Kidney epithelial cell (primary cell): ENCODE measurements at regions not wholly inside any gene's neighbourhood (a gene's known extent, or its start where the extent isn't known, plus 50 kb on each side); places are given as distances from the start of the nearest gene placed in this dataset.

Source experiments
- DNase-seq: peaks from one replicate; pipeline ENCODE4 v3.0.0-alpha.2; 2010; ENCODE audit warnings: low read depth
- H3K27me3 ChIP-seq: 2 replicates; pipeline ENCODE4 v1.6.0; 2011; ENCODE audit warnings: low read length; ENCODE audit not compliant: control insufficient read depth, insufficient read depth
- H3K36me3 ChIP-seq: 2 replicates; pipeline ENCODE4 v1.5.1; 2011; ENCODE audit warnings: low read length; ENCODE audit not compliant: control insufficient read depth, insufficient read depth
- H3K4me3 ChIP-seq: 2 replicates; pipeline ENCODE4 v1.5.1; 2011; ENCODE audit warnings: low read depth, mild to moderate bottlenecking, control low read depth, low read length
- CTCF ChIP-seq: IDR thresholded peaks from 2 replicates; pipeline ENCODE4 v1.5.1; 2011; ENCODE audit warnings: mild to moderate bottlenecking, moderate library complexity, low read length, control low read depth, inconsistent platforms; ENCODE audit not compliant: insufficient read depth, poor library complexity, severe bottlenecking

GRCh38 chr3:148075771-148076716 is 621.7 kb upstream of the AGTR1 start:
- Histone ChIP-seq H3K36me3 (no peaks in the 10 kb centered on the region), H3K4me3 (no peak overlapping the region), H3K27me3 (peaks cover 3% of the 10 kb centered on the region)
- peak; percentile 21 for DNase-seq
- TF ChIP-seq CTCF: peak; percentile 80

DNA sequence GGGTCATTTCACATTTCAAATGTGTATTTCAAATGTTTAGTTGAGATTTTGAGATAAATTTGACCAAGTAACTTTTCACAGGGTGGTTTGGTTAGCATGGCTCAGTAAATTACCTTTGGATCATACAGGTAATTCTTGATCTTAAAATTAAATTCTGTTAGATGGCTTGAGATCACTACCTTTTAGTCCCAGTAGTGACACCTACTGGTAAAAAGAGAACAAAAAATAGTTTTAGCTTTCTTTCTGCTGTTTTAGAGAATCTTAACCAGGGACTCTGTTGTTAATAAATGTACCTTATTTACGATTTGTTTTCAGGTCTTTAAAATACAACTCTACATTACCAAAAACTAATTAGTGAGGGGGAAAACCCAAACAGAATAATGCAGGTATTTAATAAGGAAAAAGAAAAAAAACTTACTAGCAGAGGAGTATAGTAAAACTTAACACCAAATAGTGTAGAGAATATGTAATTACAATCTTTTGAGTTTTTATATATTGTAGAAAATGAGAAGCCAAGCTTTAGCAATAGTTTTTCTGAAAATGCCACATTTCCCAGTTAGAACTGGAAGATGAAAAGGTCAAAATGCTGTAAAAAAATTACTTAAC is 620.3 kb upstream of the AGTR1 start:
- Histone ChIP-seq H3K27me3 (peaks cover 3% of the 10 kb centered on the region), H3K4me3 (no peak overlapping the region), H3K36me3 (no peaks in the 10 kb centered on the region)
- peak; percentile 56 for TF ChIP-seq CTCF
- no peak for DNase-seq

DNA sequence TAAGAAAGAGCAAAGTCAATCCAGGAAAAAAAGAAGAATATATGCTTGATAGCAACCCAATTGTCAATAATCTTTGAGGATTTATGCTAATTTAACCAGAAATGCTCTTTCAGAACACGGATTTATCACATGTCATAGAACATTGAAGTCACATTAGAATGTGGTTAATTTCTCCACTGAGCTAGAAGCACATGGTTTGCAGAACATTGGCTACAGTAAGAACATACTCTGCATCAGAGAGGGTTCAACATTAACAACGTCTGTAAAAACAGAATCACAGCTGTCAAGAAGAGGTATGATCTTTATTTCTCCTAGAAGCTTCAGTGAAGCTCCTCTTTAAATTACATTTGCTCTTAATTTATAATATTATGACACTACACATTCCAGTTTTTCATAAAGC is 619.7 kb upstream of the AGTR1 start:
- H3K27me3 ChIP-seq: peaks cover 3% of the 10 kb centered on the region

DNA sequence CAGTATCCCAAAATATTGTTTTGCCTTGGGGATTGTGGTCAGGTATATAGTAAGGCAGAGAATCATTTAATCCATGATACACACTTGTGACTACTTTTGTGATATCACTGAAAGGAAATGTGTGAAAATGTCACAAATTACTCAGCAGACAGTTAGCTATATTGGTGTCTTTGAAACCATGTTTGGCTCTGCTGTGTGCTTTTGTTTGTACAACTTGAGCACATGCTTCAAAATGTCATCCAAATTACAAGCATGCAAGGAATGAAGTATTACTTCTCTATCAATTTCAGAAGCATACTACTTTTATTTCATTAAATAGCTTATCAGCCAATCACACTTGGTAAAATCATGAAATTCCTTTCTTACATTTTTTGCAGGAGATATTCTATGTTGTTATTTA is 619.0 kb upstream of the AGTR1 start:
- TF ChIP-seq CTCF: no peak
- H3K36me3 ChIP-seq: no peaks in the 10 kb centered on the region
- no peak for DNase-seq
- H3K4me3 ChIP-seq: no peak overlapping the region
- peaks cover 3% of the 10 kb centered on the region for H3K27me3 ChIP-seq

More for the DNA sequence above, 619.7 kb upstream of the AGTR1 start:
- DNase-seq: no peak
- no peak for TF ChIP-seq CTCF
- H3K4me3 ChIP-seq: no peak overlapping the region
- no peaks in the 10 kb centered on the region for H3K36me3 ChIP-seq

DNA sequence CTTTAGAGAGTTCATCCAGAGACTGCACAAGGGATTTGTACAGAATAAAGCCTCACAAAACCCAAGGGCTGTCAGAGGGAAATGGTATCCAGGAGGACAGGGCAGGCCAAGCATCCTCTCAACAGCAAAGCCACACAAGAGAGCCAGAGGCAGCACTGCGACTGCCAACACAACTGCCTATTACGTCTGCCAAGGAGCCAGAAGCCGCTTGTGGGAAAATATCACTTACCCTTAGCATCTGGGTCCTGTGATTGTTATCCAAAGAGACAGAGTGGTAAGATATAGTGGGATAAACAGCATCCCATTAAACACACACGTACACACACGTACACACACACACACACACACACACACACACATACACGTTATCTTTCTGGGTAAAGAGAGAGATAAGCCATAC is 618.3 kb upstream of the AGTR1 start:
- no peak overlapping the region for H3K4me3 ChIP-seq
- peaks cover 3% of the 10 kb centered on the region for H3K27me3 ChIP-seq
- H3K36me3 ChIP-seq: no peaks in the 10 kb centered on the region
- no peak for TF ChIP-seq CTCF
- DNase-seq: no peak
